KBM-7 (cell line): ENCODE measurements at regions not wholly inside any gene's neighbourhood (a gene's known extent, or its start where the extent isn't known, plus 50 kb on each side); places are given as distances from the start of the nearest gene placed in this dataset.
A peak's percentile ranks its signal among the peaks of the same experiment; 100 is the strongest.
"Not testable (repeated sequence)": the region's sequence is repeated elsewhere in the genome, so short reads cannot be mapped to it uniquely, and the experiment has no call there.

Experiments
- DNase-seq: peaks from one replicate; pipeline ENCODE4 v3.0.0-alpha.2; 2015
- in situ Hi-C: fragments of 300-500 bp; cut with MboI; formaldehyde crosslinking; loops from 2 replicates; pipeline ENCODE4 v1.14.3; 2020; ENCODE audit warnings: low sequenced_read_pairs, low pct_unique_long_range_greater_than_20kb, mixed read lengths

DNA sequence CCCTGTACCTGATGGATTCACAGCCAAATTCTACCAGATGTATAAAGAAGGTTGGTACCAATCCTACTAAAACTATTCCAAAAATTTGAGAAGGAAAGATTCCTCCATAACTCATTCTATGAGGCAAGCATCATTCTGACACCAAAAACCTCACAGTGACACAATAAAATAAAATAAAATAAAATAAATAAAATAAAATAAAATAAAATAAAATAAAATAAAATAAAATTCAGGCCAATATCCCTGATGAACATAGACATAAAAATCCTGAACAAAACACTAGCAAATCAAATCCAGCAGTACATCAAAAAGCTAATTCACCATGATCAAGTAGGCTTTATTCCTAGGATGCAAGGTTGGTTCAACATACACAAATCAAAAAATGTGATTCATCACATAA is 108.1 kb downstream of the PROX1 start:
- DNase-seq, in situ Hi-C loops: not testable (repeated sequence)

- no peak for DNase-seq
- in situ Hi-C loops, result no loop called here
Observed at GRCh38 chr1:214101246-214101645, 113.5 kb downstream of the PROX1 start.

DNA sequence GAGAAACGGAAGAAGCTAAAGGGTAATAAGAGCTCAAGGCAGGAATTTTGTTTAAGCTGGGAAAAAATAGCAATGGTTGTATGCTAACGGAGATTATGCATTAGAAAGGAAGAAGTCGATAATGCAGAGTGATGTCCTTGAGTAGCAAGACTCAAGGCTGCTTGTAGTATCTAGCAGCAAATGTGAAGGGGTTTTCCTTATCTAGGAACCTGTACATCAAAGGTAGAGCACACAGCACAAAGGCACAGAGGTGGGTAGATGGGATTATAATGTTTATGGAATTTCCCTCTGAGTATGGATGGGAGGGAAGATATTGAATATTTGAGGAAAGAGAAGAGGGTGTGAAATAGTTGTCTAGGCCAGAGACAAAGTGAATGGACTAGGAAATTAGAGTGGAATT is 114.1 kb downstream of the PROX1 start:
- in situ Hi-C loops, result no loop called here
- DNase-seq, result no peak

- in situ Hi-C loops, result no loop called here
- no peak for DNase-seq
Observed at GRCh38 chr1:214102907-214103306, 115.1 kb downstream of the PROX1 start.

DNA sequence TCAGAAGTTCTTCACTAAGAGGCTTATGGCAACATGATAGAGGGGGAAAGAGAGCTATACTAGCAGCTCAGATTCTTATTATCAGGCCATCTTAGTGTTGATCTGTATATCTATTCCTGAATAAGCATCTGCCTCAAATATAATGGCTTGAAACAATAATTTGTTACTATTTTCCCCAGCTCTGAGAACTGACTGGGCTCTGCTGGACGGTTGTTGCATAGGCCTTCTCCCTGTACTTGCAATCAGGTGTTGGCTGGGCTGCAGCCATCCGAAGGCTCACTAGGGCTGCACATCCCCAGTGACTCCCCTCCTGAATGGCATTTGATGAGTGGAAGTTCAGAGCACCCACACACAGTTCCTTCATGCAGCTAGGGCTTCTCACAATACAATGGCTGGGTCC is 116.0 kb downstream of the PROX1 start:
- in situ Hi-C loops, result no loop called here
- no peak for DNase-seq

- no peak for DNase-seq
- in situ Hi-C loops, result no loop called here
Observed at GRCh38 chr1:214106375-214106774, 118.6 kb downstream of the PROX1 start.

DNA sequence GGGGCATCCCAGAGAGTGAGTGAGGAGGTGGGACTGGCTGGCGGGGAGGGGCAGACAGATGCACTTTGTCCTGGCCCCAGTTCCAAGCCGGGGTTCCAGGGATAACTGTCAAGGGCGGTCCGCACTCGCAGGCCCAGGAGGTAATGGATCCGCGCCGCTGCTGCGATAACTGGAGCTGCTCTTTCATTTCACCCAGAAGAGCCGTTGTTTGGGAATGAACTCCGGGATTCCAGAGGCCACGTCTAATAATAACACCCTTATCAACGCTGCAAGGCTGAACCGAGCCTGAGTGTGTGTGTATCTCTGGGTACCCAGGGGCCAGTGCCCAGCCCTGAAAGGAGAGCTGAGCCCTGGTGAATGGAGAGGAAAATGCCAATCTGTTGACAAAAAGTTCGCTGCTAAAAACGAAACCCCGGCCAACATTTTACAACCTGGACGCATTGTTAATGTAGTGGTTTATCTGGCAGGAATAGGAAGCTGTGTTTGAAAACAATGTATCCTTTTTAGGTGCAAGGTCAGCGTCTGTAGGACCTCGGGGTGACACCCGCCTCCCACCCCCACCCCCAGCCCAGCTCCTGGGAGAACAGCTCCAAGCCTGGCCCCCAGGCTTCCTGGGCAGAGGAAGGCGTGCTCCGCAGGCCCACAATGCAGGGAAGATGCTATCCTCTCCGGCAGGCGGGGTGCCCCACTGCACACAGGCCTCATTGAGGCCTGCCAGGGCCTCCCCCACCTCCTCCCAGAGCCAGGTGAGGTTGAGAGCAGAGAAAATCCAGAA is 119.7 kb downstream of the PROX1 start:
- in situ Hi-C loops, result no loop called here
- no peak for DNase-seq

DNA sequence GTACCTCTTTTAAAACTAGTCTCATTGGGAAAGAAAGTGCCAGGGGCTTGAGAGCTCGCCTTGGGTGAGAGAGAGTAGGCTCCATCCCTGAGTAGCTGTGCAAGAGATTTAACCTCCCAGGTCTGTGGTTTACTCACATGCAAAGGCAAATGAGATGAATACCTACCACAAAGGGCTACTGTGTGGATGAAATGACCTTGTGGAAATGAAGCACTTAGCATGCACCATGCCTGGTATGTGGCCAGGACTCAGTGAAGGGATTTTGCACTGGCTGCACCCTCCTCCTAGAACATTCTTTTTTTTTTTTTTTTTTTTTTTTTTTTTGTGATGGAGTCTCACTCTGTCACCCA is 120.3 kb downstream of the PROX1 start:
- in situ Hi-C loops, result no loop called here
- no peak for DNase-seq

GRCh38 chr1:214111796-214112195 is 124.0 kb downstream of the PROX1 start:
- DNase-seq, result no peak
- in situ Hi-C loops, result no loop called here

DNA sequence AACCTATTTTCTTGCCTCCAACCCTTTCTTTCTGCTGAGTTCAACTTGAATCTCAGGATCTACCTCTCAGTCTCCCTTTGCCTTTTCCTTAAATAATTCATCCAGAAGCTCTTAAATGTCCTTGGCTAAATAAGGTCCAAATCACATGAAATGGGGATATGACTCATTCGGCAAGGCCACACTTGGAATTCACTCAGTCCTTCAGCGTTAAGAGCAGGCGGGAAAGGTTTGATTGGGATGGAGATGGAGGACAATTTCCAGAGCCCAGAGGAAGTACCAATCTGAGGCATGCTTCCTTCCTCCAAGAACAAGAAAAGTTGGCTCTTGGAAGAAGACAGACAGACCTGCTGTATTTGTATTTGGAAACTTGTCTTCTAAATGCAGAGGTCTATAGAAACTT is 128.5 kb downstream of the PROX1 start:
- in situ Hi-C loops, result no loop called here
- no peak for DNase-seq

DNA sequence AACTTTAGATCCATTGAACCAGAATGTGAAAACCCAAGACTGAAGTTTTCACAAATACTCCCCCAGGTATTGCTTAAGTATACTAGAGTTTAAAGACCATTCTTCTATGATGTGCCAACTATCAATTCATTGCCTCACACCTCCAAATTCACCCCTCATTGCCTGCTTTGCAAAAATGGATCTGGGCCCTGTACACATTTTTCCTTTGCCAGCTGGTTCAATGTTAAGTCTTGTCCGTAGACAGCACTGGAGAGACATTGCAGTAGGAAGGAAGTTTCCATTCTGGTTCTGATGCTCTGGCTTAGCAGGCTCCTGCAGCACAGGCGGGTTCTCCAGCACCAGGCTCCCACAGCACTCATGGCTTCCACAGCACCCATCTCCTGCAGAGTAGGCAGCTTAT is 130.0 kb downstream of the PROX1 start:
- no peak for DNase-seq
- in situ Hi-C loops, result no loop called here

- DNase-seq, result no peak
- in situ Hi-C loops, result no loop called here
Observed at GRCh38 chr1:214120191-214120590, 132.4 kb downstream of the PROX1 start.

- in situ Hi-C loops, result no loop called here
Observed at GRCh38 chr1:214120951-214121350, 133.2 kb downstream of the PROX1 start.

GRCh38 chr1:214122110-214122509 is 134.3 kb downstream of the PROX1 start:
- DNase-seq, result no peak
- in situ Hi-C loops, result no loop called here

More at GRCh38 chr1:214120951-214121350, 133.2 kb downstream of the PROX1 start:
- DNase-seq, result no peak

DNA sequence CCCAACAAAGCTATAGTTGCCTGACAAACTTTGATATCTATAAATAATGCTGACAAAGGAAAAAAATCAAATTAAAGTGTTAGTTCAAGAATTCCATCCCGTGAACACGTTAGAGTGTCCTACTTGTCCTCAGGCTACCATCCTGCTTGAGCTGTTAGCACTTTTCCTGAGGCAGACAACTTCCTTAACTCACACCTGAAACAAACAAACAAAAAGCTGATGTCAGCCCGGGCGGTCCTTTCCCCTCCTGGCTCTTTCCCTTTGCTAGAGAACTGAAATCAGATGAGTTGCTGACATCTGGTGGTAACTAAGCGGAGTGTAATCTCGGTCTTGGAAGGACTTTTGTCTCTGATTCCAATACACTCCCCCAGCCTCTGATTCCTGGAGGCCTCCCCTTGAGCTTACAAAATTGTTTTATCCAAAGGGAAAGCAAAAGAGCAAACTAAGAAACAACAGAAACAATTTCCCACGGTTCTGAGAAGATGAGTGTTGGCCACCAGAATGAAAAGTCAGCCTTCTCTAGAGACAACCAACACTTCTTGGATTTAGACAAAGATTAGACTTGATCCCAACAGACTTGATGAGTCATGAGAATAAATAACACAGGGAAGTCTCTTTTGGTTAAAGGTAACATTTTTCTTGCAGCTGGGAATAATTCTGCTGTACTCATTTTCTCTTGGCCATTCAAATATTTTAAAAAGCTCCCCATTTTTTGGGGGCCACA is 135.4 kb downstream of the PROX1 start:
- DNase-seq, result peak; percentile 46
- in situ Hi-C loops, result no loop called here

DNA sequence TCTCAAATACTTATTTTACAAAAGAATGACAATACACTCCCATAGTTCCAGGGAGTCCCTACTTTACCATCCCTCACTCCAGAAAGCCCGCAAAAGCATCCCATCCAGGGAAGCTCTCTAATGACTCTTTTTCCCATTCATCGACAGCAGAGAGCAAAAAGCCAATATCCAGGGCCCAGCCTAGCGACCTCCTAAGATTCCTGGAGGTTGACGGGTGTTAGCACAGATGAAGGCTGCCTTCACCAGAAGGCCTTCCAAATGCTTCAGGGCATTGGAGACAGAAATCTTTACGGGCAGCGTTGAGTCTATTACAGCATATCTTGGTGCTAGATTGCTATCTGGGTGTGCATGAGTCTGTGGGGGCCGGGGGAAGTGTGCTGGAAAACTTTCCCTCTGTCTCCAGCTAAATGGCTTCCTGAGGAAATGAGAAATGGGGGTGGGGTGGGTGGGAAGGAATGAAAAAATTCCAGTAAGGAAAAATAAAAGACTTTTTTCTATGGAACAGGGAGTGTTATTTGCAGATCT is 136.6 kb downstream of the PROX1 start:
- in situ Hi-C loops, result no loop called here
- DNase-seq, result no peak

DNA sequence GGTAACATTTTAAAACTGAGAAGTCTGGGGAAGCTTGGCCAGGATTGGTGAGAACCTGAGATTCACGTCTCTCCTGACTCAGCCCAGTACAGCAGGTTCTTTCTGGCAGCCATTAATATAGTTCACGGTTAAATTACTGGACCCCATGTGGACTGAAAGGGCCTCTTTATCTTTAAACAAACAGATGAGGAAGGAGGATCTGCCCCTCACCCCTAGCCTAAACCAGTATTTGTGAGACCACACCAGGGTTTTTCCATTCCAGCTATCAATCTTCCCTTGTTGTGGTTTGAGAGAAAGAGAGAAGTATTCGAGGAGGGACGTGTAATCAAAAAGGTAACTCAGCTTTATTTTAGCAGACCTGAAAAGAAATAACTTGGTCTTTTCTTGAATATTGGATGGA is 137.1 kb downstream of the PROX1 start:
- in situ Hi-C loops, result no loop called here
- DNase-seq, result no peak

- DNase-seq, result no peak
- in situ Hi-C loops, result no loop called here
Observed at GRCh38 chr1:214125819-214126218, 138.0 kb downstream of the PROX1 start.

DNA sequence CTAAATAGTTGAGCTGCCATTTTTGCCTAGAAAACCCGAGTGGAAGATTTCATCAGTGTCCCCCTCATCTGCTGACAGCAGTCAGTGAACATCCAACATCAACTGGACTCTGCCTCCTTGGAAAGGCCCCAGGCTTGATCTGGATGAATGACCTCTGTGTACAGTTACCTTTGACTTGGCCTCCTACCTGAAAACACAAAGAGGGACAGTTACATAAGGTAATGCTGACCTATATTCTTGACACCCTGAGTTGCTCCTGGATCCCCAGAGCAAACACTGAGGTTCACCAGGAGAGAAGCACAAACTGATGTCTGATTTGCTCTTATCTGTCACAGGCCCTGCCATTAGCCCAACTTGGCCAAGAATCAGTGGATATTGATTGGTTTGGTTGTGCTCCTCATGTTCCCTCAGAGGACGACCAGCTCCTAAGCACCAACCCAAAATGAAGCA is 138.9 kb downstream of the PROX1 start:
- in situ Hi-C loops, result no loop called here
- no peak for DNase-seq

DNA sequence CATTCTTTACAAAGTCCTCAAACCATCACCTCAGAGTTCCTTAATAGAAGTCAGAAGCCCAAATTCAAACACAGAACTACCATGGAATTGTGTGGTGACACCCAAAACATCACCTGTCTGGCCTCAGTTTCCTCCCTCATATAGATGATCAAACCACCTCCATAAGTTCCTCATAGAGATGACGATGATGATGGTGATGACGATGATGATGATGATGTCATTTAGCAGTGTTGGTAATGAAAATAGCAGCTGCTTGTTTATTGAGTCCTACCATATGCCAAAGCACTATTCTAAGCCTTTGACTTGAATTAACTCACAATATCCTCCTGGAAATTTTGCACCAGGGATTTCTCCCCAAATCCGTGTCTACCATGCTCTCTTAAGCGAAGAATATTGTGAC is 139.9 kb downstream of the PROX1 start:
- in situ Hi-C loops, result no loop called here
- DNase-seq, result no peak

- DNase-seq, result no peak
- in situ Hi-C loops, result no loop called here
Observed at GRCh38 chr1:214135886-214136285, 145.1 kb upstream of the SMYD2 start.
